ENCODE measurements at regions not wholly inside any gene's neighbourhood (a gene's known extent, or its start where the extent isn't known, plus 50 kb on each side); places are given as distances from the start of the nearest gene placed in this dataset.

DNA sequence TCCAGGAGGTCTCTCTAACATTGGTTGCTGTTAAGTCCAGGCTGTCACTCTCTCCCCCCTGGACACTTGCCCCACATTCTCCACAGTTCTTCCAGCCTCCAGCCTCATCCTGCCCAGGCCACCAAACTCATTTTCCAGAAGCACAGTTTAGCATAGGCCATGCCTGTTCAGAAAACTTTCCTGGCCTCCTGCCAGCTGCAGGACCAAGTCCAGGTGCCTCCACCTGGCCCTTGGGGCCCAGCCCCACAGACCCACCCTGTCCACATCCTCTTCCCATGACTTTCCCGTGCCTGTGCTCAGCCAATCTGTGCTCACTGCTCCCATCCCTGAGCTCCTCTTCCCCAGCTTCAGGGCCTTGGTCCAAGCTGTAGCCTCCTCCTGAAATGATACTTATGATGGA lies 905.0 kb downstream of the UQCRFS1 start:
- H3K4me3 ChIP-seq (ENCODE audit: low read depth in 1 of 5, low read length in 5 of 5), result no peak overlapping the region

DNA sequence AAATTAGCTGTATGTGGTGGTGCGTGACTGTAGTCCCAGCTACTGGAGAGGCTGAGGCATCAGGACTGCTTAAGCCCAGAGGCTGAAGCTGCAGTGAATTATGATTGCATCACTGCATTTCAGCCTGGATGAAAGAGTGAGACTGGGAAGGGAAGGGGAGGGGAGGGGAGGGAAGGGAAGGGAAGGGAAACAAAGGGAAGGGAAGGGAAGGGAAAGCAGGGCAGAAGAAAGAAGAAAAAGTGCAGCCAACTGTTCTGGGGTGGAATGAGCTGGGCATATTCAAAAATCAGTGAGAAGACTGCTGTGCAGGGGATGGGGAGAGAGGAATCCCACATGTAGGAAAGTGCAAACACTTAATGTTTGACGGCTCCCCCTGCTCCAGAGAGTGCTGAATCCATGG lies 905.5 kb downstream of the UQCRFS1 start:
- no peak overlapping the region for H3K27ac ChIP-seq (ENCODE audit: low read depth, low read length)
- H3K27me3 ChIP-seq (ENCODE audit: control insufficient read depth in 5 of 5, insufficient read depth in 4 of 5, low read length in 5 of 5), result peaks cover 0 to 2% (median 0%) of the 10 kb centered on the region in 5 donors
- H3K9me3 ChIP-seq (ENCODE audit: control insufficient read depth in 5 of 5, low read length in 5 of 5), result no peaks in the 10 kb centered on the region
- H3K9ac ChIP-seq (ENCODE audit: low read length in 5 of 5), result no peak overlapping the region
- no peak overlapping the region for H3K4me3 ChIP-seq (ENCODE audit: low read depth in 1 of 5, low read length in 5 of 5)
- H3K4me1 ChIP-seq (ENCODE audit: control insufficient read depth in 5 of 5, insufficient read depth in 5 of 5, low read length in 5 of 5), result no peaks in the 10 kb centered on the region
- H3K36me3 ChIP-seq (ENCODE audit: control insufficient read depth in 5 of 5, insufficient read depth in 5 of 5, low read length in 5 of 5), result no peaks in the 10 kb centered on the region

More for the DNA sequence above, 905.0 kb downstream of the UQCRFS1 start:
- Histone ChIP-seq H3K27me3 (ENCODE audit: control insufficient read depth in 5 of 5, insufficient read depth in 4 of 5, low read length in 5 of 5) (peaks cover 0 to 3% (median 0%) of the 10 kb centered on the region in 5 donors), H3K9ac (ENCODE audit: low read length in 5 of 5) (no peak overlapping the region), H3K27ac (ENCODE audit: low read depth, low read length) (no peak overlapping the region), H3K36me3 (ENCODE audit: control insufficient read depth in 5 of 5, insufficient read depth in 5 of 5, low read length in 5 of 5) (no peaks in the 10 kb centered on the region), H3K9me3 (ENCODE audit: control insufficient read depth in 5 of 5, low read length in 5 of 5) (no peaks in the 10 kb centered on the region), H3K4me1 (ENCODE audit: control insufficient read depth in 5 of 5, insufficient read depth in 5 of 5, low read length in 5 of 5) (no peaks in the 10 kb centered on the region)

DNA sequence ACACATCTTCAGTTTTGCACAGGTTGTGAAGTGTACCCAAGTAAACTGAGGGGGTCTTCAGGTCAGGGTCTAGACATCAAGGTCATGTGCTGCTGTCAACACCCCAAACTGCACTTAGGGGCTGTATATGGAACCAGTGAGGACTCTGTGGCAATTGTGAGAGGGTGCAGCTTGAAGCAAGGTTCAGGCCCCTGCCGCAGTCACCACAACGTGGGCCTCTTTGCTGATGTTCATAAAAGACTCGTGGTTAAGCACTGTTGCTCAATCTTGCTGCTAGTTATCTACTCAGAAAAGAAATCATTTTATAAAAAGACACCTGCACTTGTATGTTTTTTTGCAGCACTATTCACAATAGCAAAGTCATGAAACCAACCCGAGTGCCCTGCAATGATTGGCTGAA lies 907.4 kb downstream of the UQCRFS1 start:
- Histone ChIP-seq H3K9me3 (ENCODE audit: control insufficient read depth in 5 of 5, low read length in 5 of 5) (no peaks in the 10 kb centered on the region), H3K27me3 (ENCODE audit: control insufficient read depth in 5 of 5, insufficient read depth in 4 of 5, low read length in 5 of 5) (no peaks in the 10 kb centered on the region), H3K9ac (ENCODE audit: low read length in 5 of 5) (no peak overlapping the region), H3K4me3 (ENCODE audit: low read depth in 1 of 5, low read length in 5 of 5) (no peak overlapping the region), H3K27ac (ENCODE audit: low read depth, low read length) (no peak overlapping the region), H3K36me3 (ENCODE audit: control insufficient read depth in 5 of 5, insufficient read depth in 5 of 5, low read length in 5 of 5) (no peaks in the 10 kb centered on the region), H3K4me1 (ENCODE audit: control insufficient read depth in 5 of 5, insufficient read depth in 5 of 5, low read length in 5 of 5) (no peaks in the 10 kb centered on the region)

DNA sequence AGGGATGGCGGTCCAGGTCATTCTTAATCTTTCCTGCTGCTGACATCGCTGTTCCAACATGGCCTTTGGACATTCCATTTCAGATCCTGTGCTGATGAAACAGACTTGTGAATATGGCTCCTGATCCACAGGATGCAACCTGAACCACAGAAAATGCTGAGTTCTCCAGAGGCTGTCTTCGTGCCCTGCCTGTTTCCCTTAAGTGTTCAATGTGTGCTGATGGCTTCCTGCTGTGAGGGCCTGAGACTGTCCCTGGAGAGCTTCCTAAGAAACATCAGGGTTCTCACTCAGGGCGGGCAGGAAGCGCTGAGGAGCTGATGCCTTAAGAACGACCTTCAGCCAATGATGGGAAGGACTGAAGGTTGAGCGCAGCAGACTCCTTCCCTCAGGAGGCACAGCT lies 909.4 kb downstream of the UQCRFS1 start:
- H3K36me3 ChIP-seq (ENCODE audit: control insufficient read depth in 5 of 5, insufficient read depth in 5 of 5, low read length in 5 of 5), result no peaks in the 10 kb centered on the region
- no peaks in the 10 kb centered on the region for H3K4me1 ChIP-seq (ENCODE audit: control insufficient read depth in 5 of 5, insufficient read depth in 5 of 5, low read length in 5 of 5)
- no peaks in the 10 kb centered on the region for H3K9me3 ChIP-seq (ENCODE audit: control insufficient read depth in 5 of 5, low read length in 5 of 5)
- H3K27ac ChIP-seq (ENCODE audit: low read depth, low read length), result no peak overlapping the region
- H3K4me3 ChIP-seq (ENCODE audit: low read depth in 1 of 5, low read length in 5 of 5), result no peak overlapping the region
- H3K27me3 ChIP-seq (ENCODE audit: control insufficient read depth in 5 of 5, insufficient read depth in 4 of 5, low read length in 5 of 5), result peaks cover 0 to 7% (median 0%) of the 10 kb centered on the region in 5 donors
- no peak overlapping the region for H3K9ac ChIP-seq (ENCODE audit: low read length in 5 of 5)

DNA sequence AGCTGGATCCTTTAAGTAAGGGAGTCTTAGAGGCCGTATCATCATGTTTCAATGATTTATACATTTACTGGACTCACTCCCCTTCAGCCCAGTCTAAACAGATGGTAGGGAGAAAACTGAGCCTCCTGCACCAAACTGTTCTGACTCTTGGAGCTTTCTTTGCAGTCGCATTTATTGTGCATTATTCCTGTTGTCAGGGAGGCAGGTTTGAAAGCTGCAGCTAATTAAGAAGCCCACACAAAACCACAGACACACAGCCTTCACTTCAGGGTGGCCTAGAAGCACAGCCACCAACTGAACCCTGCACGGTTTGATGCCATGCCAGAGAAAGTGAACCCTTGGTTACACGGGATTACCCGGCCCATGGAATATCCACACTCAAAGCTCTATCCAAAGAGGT lies 911.0 kb downstream of the UQCRFS1 start:
- Histone ChIP-seq H3K27ac (ENCODE audit: low read depth, low read length) (no peak overlapping the region), H3K27me3 (ENCODE audit: control insufficient read depth in 5 of 5, insufficient read depth in 4 of 5, low read length in 5 of 5) (peaks cover 0 to 7% (median 0%) of the 10 kb centered on the region in 5 donors), H3K4me3 (ENCODE audit: low read depth in 1 of 5, low read length in 5 of 5) (no peak overlapping the region), H3K4me1 (ENCODE audit: control insufficient read depth in 5 of 5, insufficient read depth in 5 of 5, low read length in 5 of 5) (no peaks in the 10 kb centered on the region), H3K9ac (ENCODE audit: low read length in 5 of 5) (no peak overlapping the region), H3K9me3 (ENCODE audit: control insufficient read depth in 5 of 5, low read length in 5 of 5) (no peaks in the 10 kb centered on the region), H3K36me3 (ENCODE audit: control insufficient read depth in 5 of 5, insufficient read depth in 5 of 5, low read length in 5 of 5) (no peaks in the 10 kb centered on the region)

DNA sequence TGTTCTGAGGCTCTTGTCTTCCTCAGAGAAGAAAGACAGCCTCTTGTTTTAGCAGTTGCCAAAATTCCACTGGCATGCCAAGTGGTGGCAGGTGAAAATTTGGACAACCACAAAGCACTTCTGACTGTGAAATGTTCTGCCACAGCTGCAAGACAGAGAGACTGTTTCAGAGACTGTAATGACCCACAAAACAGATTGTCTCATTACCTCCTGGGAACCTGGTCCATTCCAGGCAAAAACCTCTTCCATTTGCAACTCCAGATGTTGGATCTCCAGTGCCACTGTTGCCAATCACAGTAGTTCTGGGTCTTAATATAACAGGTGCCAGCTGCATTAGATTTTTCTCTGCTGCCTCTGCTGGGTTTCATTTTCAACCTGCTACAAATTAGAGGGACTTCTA lies 911.5 kb downstream of the UQCRFS1 start:
- Histone ChIP-seq H3K9me3 (ENCODE audit: control insufficient read depth in 5 of 5, low read length in 5 of 5) (no peaks in the 10 kb centered on the region), H3K4me1 (ENCODE audit: control insufficient read depth in 5 of 5, insufficient read depth in 5 of 5, low read length in 5 of 5) (no peaks in the 10 kb centered on the region), H3K27me3 (ENCODE audit: control insufficient read depth in 5 of 5, insufficient read depth in 4 of 5, low read length in 5 of 5) (peaks cover 0 to 7% (median 0%) of the 10 kb centered on the region in 5 donors), H3K36me3 (ENCODE audit: control insufficient read depth in 5 of 5, insufficient read depth in 5 of 5, low read length in 5 of 5) (no peaks in the 10 kb centered on the region), H3K9ac (ENCODE audit: low read length in 5 of 5) (no peak overlapping the region), H3K27ac (ENCODE audit: low read depth, low read length) (no peak overlapping the region), H3K4me3 (ENCODE audit: low read depth in 1 of 5, low read length in 5 of 5) (no peak overlapping the region)

DNA sequence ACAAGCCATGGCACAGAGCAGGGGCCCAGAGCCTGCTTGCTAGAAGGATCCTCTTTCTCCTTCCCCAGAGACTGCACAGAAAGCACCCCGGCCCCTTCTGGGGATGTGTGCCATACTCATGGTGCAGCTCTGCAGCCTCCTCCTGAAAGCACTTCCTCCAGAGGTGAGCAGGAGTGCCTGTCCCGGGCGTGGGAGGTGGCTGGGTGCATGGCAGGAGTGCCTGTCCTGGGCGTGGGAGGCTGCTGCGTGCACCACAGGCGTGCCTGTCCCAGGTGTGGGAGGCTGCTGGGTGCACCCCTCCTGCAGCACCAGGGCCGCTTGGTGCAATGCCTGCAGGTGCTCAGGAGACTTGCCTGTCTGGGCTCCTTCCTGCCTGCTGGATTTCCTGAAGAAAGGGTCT lies 913.3 kb downstream of the UQCRFS1 start:
- H3K4me1 ChIP-seq (ENCODE audit: control insufficient read depth in 5 of 5, insufficient read depth in 5 of 5, low read length in 5 of 5), result no peaks in the 10 kb centered on the region
- H3K4me3 ChIP-seq (ENCODE audit: low read depth in 1 of 5, low read length in 5 of 5), result no peak overlapping the region
- H3K9ac ChIP-seq (ENCODE audit: low read length in 5 of 5), result no peak overlapping the region
- peaks cover 0 to 7% (median 0%) of the 10 kb centered on the region in 5 donors for H3K27me3 ChIP-seq (ENCODE audit: control insufficient read depth in 5 of 5, insufficient read depth in 4 of 5, low read length in 5 of 5)
- no peak overlapping the region for H3K27ac ChIP-seq (ENCODE audit: low read depth, low read length)
- no peaks in the 10 kb centered on the region for H3K9me3 ChIP-seq (ENCODE audit: control insufficient read depth in 5 of 5, low read length in 5 of 5)
- no peaks in the 10 kb centered on the region for H3K36me3 ChIP-seq (ENCODE audit: control insufficient read depth in 5 of 5, insufficient read depth in 5 of 5, low read length in 5 of 5)

DNA sequence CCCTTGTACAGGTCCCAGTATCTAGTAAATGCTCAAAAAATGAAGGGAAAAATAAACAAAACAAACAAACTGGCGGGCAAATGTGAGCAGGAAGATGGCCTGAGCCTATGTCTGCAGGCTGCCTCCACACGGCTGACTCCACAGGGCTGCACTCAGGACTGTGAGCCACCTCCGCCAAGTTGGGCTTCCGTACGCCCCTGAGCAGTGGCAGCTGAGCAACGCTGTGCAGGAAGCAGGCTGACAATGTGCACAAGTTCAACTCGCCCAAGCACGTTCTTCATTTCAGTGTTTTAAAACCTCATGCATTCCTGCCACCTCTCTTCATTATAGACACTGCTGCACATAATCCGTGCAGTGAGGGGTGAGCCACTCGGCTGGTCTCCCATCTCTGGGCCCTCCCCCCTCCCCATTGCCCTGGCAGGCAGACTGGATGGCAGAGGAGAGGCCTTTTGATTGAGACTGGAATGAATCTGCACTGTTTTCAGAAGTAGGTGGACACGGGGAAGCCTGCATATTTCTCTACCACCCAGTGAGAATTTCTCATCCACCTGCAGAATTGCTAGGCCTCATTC lies 915.3 kb downstream of the UQCRFS1 start:
- Histone ChIP-seq H3K27ac (ENCODE audit: low read depth, low read length) (no peak overlapping the region), H3K4me3 (ENCODE audit: low read depth in 1 of 5, low read length in 5 of 5) (no peak overlapping the region), H3K9ac (ENCODE audit: low read length in 5 of 5) (no peak overlapping the region), H3K9me3 (ENCODE audit: control insufficient read depth in 5 of 5, low read length in 5 of 5) (no peaks in the 10 kb centered on the region), H3K27me3 (ENCODE audit: control insufficient read depth in 5 of 5, insufficient read depth in 4 of 5, low read length in 5 of 5) (peaks cover 0 to 7% (median 0%) of the 10 kb centered on the region in 5 donors), H3K4me1 (ENCODE audit: control insufficient read depth in 5 of 5, insufficient read depth in 5 of 5, low read length in 5 of 5) (peaks cover 0 to 4% (median 0%) of the 10 kb centered on the region in 5 donors), H3K36me3 (ENCODE audit: control insufficient read depth in 5 of 5, insufficient read depth in 5 of 5, low read length in 5 of 5) (no peaks in the 10 kb centered on the region)

DNA sequence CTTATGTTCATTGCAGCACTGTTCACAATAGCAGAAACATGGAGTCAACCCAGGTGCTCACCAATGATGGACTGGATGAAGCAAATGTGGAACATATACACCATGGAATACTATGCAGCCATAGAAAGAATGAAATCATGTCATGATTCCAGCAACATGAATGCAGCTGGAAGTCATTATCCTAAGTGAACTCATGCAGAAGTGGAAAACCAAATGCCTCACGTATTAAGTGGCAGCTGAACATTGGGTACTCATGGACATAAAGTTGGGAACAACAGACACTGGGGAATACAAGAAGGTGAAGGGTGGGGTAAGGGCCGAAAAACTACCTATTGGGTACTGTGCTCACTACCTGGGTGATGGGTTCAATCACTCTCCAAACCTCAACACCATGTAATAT lies 915.9 kb downstream of the UQCRFS1 start:
- H3K36me3 ChIP-seq (ENCODE audit: control insufficient read depth in 5 of 5, insufficient read depth in 5 of 5, low read length in 5 of 5), result no peaks in the 10 kb centered on the region
- H3K4me3 ChIP-seq (ENCODE audit: low read depth in 1 of 5, low read length in 5 of 5), result no peak overlapping the region
- no peak overlapping the region for H3K27ac ChIP-seq (ENCODE audit: low read depth, low read length)
- no peak overlapping the region for H3K9ac ChIP-seq (ENCODE audit: low read length in 5 of 5)
- H3K27me3 ChIP-seq (ENCODE audit: control insufficient read depth in 5 of 5, insufficient read depth in 4 of 5, low read length in 5 of 5), result peaks cover 0 to 7% (median 0%) of the 10 kb centered on the region in 5 donors
- H3K4me1 ChIP-seq (ENCODE audit: control insufficient read depth in 5 of 5, insufficient read depth in 5 of 5, low read length in 5 of 5), result peaks cover 0 to 4% (median 0%) of the 10 kb centered on the region in 5 donors
- no peaks in the 10 kb centered on the region for H3K9me3 ChIP-seq (ENCODE audit: control insufficient read depth in 5 of 5, low read length in 5 of 5)

DNA sequence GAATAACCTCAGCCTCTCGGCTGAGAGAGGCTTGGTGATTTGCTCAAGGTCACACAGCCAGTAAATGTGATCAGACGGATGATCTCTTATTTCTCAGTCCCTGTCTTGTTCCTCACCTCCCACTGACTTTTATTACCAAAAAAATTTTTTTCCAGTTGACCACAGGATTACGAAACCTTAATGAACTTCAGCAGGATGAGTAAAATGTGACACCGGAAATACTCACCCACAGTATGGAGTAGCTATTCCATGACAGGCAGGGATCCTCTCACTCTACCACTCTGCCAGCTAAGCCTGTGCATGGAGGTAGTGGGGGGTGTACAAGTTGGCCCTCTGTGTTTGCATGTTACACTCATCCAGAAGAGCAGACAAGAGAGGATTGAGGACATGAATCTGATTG lies 916.4 kb downstream of the UQCRFS1 start:
- H3K9ac ChIP-seq (ENCODE audit: low read length in 5 of 5), result no peak overlapping the region
- no peak overlapping the region for H3K4me3 ChIP-seq (ENCODE audit: low read depth in 1 of 5, low read length in 5 of 5)
- H3K9me3 ChIP-seq (ENCODE audit: control insufficient read depth in 5 of 5, low read length in 5 of 5), result no peaks in the 10 kb centered on the region
- peaks cover 0 to 7% (median under 1%) of the 10 kb centered on the region in 5 donors for H3K27me3 ChIP-seq (ENCODE audit: control insufficient read depth in 5 of 5, insufficient read depth in 4 of 5, low read length in 5 of 5)
- peaks cover 0 to 4% (median 0%) of the 10 kb centered on the region in 5 donors for H3K4me1 ChIP-seq (ENCODE audit: control insufficient read depth in 5 of 5, insufficient read depth in 5 of 5, low read length in 5 of 5)
- H3K27ac ChIP-seq (ENCODE audit: low read depth, low read length), result no peak overlapping the region
- H3K36me3 ChIP-seq (ENCODE audit: control insufficient read depth in 5 of 5, insufficient read depth in 5 of 5, low read length in 5 of 5), result no peaks in the 10 kb centered on the region
